ENCODE measurements at regions not wholly inside any gene's neighbourhood (a gene's known extent, or its start where the extent isn't known, plus 50 kb on each side); places are given as distances from the start of the nearest gene placed in this dataset.

DNA sequence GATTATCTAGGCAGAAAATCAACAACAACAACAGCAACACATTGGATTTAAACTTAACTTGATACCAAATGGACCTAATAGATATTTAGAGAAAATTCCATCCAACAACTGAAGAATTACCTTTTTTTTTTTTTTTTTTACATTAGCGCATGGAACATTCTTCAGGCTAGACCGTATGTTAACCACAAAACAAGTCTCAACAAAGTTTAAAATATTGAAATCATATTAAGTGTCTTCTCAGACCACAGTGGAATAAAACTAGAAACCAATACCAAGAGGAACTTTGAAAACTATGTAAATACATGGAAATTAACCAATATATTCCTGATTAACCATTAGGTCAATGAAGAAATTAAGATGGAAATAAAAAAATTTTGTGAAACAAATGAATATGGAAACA, 315.8 kb downstream of the CSNK1G3 start:
- no peak for DNase-seq (ENCODE audit: low read depth)

DNA sequence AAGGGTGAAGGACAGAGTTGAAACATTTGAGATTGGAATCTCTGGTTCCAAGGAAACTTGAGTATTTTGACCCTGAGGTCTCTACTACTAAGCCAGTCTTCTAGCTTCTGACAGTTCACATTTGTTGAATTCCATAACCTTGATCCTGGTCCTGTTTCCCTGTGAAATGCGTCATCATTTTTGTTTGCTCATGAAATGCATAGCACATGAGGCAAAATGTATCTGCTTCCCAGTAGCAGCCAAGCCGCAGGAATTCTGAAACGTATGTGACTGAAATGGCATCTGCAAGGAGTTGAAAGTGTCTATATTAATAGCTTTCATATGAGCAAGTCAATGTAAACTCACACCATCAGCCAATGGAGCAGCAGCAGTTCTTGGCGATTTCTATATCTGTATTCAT, 307.9 kb downstream of the CSNK1G3 start:
- DNase-seq (ENCODE audit: low read depth), result peak; percentile 91

- no peak for DNase-seq (ENCODE audit: low read depth)
Observed at GRCh38 chr5:123819386-123819785, 307.4 kb downstream of the CSNK1G3 start.

GRCh38 chr5:123817267-123817666, 305.3 kb downstream of the CSNK1G3 start:
- no peak for DNase-seq (ENCODE audit: low read depth)

DNA sequence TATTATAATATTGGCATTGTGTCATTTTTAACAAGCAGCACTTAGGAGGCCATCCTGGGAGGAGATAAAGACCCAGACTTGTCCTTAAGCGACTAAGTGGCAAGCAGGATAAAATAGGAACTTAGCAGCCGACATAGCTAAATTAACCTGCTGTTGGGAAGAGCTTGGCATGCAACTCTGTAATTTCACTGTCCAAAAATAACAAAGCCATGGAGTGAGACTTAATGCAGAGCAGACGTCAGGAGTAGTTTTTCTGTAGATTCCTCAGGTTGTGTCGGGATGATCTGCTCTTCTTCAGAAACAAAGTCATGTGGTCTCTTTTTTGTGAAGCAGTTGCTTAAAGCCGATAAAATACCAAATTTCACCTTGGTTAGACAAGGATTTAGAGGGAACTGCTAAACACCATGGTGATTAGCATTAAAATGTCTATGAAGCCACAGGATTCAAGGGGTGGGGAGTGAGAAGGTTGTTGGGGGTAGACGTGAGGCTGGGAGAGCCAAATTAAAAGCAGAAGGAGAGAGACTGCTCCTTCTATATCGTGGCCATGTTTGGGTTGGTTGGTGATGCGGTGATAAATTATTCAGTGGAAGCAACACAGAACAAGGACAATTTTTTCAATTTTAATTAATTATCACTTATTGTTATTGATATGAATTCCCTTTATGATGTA, 303.0 kb downstream of the CSNK1G3 start:
- DNase-seq (ENCODE audit: low read depth), result no peak

- peak; percentile 45 for DNase-seq (ENCODE audit: low read depth)
Observed at GRCh38 chr5:123813937-123814624, 302.1 kb downstream of the CSNK1G3 start.

GRCh38 chr5:123813264-123813663, 301.3 kb downstream of the CSNK1G3 start:
- peak; percentile 46 for DNase-seq (ENCODE audit: low read depth)

DNA sequence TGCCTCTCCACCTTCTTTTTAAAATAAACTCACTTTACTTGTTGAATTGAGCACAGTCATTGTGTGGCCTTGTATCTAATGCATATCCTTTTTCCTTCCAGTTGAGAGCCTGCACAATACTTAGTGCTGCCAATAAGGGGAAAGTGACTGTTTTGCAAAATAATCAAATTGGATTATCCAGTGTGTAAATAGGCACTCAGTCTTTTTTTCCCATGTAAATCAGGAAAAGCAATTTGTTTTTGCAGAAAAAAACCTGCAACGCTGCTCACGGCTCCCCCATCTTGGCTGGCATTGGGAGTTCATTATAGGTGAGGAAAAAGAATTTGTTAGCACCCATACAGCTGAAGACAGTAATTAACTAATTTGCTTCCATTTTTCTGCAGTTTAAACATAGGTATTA, 299.9 kb downstream of the CSNK1G3 start:
- no peak for DNase-seq (ENCODE audit: low read depth)

DNA sequence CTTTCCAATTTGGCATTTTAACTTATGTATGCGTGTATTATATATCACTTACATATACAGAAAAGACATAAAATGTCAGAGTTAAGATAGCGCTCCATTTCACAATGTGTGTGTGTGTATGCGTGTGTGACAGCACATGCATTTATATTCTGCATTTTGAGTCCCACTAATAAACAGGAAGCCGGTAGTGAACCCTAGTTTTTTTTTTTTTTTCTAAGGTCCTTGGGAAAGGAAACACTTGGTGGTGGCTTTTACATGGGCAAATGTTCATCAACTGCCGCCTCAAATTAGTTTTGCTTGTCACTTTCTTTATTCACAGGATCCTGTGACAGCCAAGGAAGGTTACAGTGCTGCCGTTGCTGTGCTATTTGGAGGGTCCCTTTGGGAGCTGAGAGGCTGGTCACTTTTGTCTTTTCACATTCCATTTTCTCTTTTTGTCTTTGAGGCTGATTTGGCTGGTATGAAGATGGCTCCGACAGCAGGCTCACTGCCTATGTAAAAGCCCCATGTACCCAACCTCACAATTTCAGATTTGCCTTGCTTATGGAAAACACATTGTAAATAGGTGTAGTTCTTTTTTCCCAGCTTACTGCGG, 298.9 kb downstream of the CSNK1G3 start:
- DNase-seq (ENCODE audit: low read depth), result no peak

GRCh38 chr5:123810253-123810652, 298.3 kb downstream of the CSNK1G3 start:
- DNase-seq (ENCODE audit: low read depth), result no peak

GRCh38 chr5:123809594-123810221, 297.7 kb downstream of the CSNK1G3 start:
- DNase-seq (ENCODE audit: low read depth), result no peak

GRCh38 chr5:123808461-123809380, 296.7 kb downstream of the CSNK1G3 start:
- DNase-seq (ENCODE audit: low read depth), result no peak

GRCh38 chr5:123807177-123807945, 295.4 kb downstream of the CSNK1G3 start:
- no peak for DNase-seq (ENCODE audit: low read depth)

GRCh38 chr5:123806644-123807043, 294.7 kb downstream of the CSNK1G3 start:
- DNase-seq (ENCODE audit: low read depth), result no peak

DNA sequence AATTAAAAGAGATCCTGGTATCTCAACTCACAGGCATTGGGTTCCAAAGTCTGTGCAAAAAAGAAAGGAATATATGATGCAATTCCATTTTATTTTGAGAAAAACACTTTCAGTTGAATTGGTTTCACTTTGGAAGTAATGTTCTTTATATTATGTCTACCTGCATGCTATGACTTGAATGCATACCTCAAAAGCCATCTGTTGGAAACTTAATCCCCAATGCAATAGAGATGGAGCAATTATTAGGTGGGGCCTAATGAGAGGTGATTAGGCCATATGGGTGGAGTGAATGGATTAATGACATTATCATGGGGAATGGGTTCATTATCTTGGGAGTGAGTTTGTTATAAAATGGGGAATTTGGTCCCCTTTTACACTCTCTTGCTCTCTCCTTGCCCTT, 293.3 kb downstream of the CSNK1G3 start:
- DNase-seq (ENCODE audit: low read depth), result no peak

DNA sequence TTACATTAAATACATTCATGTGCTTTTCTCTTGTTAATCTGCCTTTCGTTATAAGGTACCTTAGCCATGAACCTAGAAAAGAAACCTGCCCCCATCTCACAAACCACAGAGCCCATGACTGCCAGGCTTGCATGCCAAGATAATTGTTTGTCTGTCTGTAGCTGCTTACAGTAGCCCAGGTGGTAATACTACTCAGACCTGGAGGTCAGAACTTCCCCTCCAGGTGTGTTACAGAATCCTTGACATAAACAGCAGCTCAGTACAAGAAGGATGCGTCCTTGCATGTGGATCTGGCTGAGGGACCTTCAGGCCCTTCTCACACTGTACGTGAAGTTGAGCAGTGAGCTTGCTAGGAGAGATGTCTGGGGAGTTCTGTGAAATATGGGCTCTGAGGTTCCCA, 291.4 kb downstream of the CSNK1G3 start:
- no peak for DNase-seq (ENCODE audit: low read depth)

DNA sequence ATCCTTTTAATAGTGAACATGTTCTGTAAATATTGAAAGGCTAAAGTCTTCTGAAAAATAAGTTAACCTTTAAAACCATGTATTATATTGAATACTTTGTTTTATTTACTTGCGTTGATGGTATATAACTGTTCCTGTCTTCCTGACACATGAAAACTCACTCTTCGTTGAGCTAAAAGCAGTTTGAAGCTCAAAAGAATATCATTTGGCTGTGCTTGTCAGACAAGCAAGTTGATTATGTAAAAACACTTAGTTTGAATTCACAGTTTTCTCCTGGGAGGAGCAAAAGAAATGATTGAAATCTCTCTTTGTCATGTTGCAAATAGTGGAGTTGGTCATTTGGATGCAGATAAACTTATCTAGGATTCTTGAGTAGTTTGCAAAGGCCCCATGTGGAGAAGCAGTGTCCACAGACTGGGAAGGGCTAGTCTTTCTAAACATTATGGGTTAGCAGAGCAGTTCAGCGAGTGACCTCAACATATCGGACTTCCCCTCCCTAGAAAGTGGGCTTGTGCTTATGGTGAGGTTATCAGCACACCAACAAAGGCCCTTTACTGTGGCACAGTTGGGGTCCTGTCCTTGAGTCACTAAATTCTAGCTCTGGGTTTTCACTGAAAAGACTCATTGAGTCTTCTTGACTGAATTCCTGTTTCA, 290.4 kb downstream of the CSNK1G3 start:
- DNase-seq (ENCODE audit: low read depth), result no peak

DNA sequence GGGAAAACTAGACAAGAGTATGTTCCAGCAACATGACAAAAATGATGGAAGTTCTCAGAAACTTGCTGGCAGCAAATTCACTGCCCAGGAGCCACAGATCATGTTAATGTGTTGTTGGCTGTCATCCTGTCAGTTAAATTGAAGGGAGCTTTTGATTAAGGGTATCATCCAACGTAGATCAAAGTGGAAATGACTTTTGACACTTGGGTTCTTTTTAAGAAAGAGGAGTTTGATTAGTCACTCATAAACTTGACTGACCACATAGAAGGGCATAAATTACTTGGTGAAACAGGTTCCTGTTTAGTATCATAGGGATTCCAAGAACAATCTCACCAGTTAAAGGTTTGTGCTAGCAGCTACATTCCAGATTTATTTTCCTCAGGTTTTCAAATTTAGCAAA, 288.7 kb downstream of the CSNK1G3 start:
- DNase-seq (ENCODE audit: low read depth), result no peak

DNA sequence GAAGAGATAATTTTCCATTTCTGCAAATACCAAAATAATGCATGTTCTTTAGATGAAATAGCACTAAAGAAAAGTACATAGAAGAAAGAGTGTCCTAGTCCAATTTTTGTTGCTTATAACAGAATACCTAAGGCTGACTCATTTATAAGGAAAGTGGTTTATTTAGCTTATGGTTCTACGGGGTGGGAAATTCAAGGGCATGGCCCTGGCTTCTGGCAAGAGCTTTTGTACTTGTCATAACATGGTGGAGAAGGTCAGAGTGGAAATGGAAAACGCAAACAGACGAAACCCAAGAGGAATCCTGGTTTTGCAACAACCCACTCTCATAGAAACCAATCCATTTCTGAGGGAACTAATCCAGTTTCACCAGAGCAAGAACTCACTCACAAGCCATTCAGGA, 283.7 kb downstream of the CSNK1G3 start:
- DNase-seq (ENCODE audit: low read depth), result no peak

DNA sequence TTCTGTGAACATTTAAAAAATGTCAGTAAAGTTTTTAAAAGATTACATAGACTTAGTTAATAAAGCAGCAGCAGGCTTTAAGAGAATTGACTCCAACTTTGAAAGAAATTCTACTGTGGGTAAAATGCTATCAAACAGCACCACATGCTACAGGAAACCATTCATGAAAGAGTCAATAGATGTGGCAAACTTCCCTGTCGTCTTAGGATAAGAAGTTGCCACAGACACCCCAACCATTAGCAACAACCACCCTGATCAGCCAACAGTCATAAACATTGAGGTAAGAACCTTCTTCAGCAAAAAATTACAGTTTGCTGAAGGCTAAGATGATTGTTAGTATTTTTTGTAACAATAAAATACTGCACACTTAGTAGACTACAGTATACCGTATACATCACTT, 278.2 kb downstream of the CSNK1G3 start:
- no peak for DNase-seq (ENCODE audit: low read depth)
